Gastrocnemius medialis (tissue), 4 donors: ENCODE measurements at regions not wholly inside any gene's neighbourhood (a gene's known extent, or its start where the extent isn't known, plus 50 kb on each side); places are given as distances from the start of the nearest gene placed in this dataset.

ENCODE experiments used
- ATAC-seq, 2 donors: fragments of 150-250 bp; one replicate each; pipeline ENCODE4 v1.9.1; 2016
- DNase-seq, 2 donors: peaks; one replicate each; pipeline ENCODE4 v3.0.0-alpha.2; 2019
- H3K27ac ChIP-seq, 4 donors: fragments of 200-600 bp; sonication (generic); 1 replicate in 1 of 4; 2 replicates in 3 of 4; pipeline ENCODE4 v1.5.1; 2016 to 2018; ENCODE audit warnings: mild to moderate bottlenecking in 2 of 4, moderate library complexity in 1 of 4
- H3K27me3 ChIP-seq, 3 donors: fragments of 200-600 bp; sonication (generic) in 2 of 3; 1 replicate in 1 of 3; 2 replicates in 2 of 3; pipeline versions ENCODE4 v1.5.1 to v1.6.0; 2016 to 2019; ENCODE audit warnings: mild to moderate bottlenecking in 1 of 3, moderate library complexity in 1 of 3
- H3K36me3 ChIP-seq, 2 donors: fragments of 200-600 bp; sonication (generic) in 1 of 2; one replicate each; pipeline ENCODE4 v1.5.1; 2017 to 2018
- H3K4me1 ChIP-seq, 2 donors: fragments of 200-600 bp; sonication (generic) in 1 of 2; one replicate each; pipeline ENCODE4 v1.5.1; 2016 to 2017; ENCODE audit warnings: mild to moderate bottlenecking in 2 of 2
- H3K4me3 ChIP-seq, 4 donors: fragments of 200-600 bp; sonication (generic) in 3 of 4; 1 replicate in 1 of 4; 2 replicates in 3 of 4; pipeline ENCODE4 v1.5.1; 2016 to 2019; ENCODE audit warnings: mild to moderate bottlenecking in 2 of 4
- H3K9me3 ChIP-seq, 3 donors: fragments of 200-600 bp; sonication (generic) in 2 of 3; 1 replicate in 1 of 3; 2 replicates in 2 of 3; pipeline ENCODE4 v1.5.1; 2016 to 2019
- POLR2A ChIP-seq, 2 donors: fragments of 450-650 bp; IDR thresholded peaks; one replicate each; pipeline ENCODE4 v1.6.1; 2017; ENCODE audit warnings: antibody characterized with exemption in 2 of 2, mild to moderate bottlenecking in 2 of 2, moderate library complexity in 2 of 2
- in situ Hi-C, 4 donors: fragments of 200-750 bp; cut with MboI; loops; one replicate each; pipeline versions ENCODE4 v1.15.0 to v1.8.0; 2017; ENCODE audit warnings: low sequenced_read_pairs in 4 of 4
- intact Hi-C: fragments of 100-400 bp; cut with DNase I; formaldehyde crosslinking; loops from one replicate; pipeline ENCODE4 v1.15.1; 2023; ENCODE audit warnings: low total_unique reads
- TF ChIP-seq, protein P1 (sequence below), 5 experiments: fragments of 450-650 bp in 3 of 5; fragments of 200-600 bp in 2 of 5; sonication (generic) in 2 of 5; IDR thresholded peaks in 4 of 5; conservative IDR thresholded peaks in 1 of 5; 1 replicate in 4 of 5; 2 replicates in 1 of 5; pipeline ENCODE4 v1.5.1; 2016 to 2019; ENCODE audit warnings: antibody characterized with exemption in 5 of 5, mild to moderate bottlenecking in 3 of 5, moderate library complexity in 3 of 5

GRCh38 chr18:78900938-78901909 is 78.4 kb upstream of the SALL3 start:
- intact Hi-C loops (no loop called here), in situ Hi-C loops (no loop called here)
- Histone ChIP-seq H3K27ac (no peak overlapping the region), H3K4me1 (no peaks in the 10 kb centered on the region), H3K27me3 (no peaks in the 10 kb centered on the region), H3K4me3 (no peak overlapping the region), H3K36me3 (no peaks in the 10 kb centered on the region), H3K9me3 (no peaks in the 10 kb centered on the region)
- no peak for TF ChIP-seq POLR2A (IDR thresholded peaks at IDR 0.05)
- TF ChIP-seq, protein P1, sequence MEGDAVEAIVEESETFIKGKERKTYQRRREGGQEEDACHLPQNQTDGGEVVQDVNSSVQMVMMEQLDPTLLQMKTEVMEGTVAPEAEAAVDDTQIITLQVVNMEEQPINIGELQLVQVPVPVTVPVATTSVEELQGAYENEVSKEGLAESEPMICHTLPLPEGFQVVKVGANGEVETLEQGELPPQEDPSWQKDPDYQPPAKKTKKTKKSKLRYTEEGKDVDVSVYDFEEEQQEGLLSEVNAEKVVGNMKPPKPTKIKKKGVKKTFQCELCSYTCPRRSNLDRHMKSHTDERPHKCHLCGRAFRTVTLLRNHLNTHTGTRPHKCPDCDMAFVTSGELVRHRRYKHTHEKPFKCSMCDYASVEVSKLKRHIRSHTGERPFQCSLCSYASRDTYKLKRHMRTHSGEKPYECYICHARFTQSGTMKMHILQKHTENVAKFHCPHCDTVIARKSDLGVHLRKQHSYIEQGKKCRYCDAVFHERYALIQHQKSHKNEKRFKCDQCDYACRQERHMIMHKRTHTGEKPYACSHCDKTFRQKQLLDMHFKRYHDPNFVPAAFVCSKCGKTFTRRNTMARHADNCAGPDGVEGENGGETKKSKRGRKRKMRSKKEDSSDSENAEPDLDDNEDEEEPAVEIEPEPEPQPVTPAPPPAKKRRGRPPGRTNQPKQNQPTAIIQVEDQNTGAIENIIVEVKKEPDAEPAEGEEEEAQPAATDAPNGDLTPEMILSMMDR (IDR thresholded peaks at IDR 0.05 in 4 of 5, conservative IDR thresholded peaks at IDR 0.05 in 1 of 5), result no peak
- no peak for DNase-seq
- ATAC-seq, result no peak

- no peak overlapping the region for H3K4me3 ChIP-seq
- no peak overlapping the region for H3K27ac ChIP-seq
- H3K9me3 ChIP-seq, result no peaks in the 10 kb centered on the region
- no peaks in the 10 kb centered on the region for H3K4me1 ChIP-seq
- in situ Hi-C loops, result no loop called here
- intact Hi-C loops, result no loop called here
- H3K36me3 ChIP-seq, result no peaks in the 10 kb centered on the region
- ATAC-seq, result no peak
- TF ChIP-seq POLR2A (IDR thresholded peaks at IDR 0.05), result no peak
- TF ChIP-seq, protein P1 (IDR thresholded peaks at IDR 0.05 in 4 of 5, conservative IDR thresholded peaks at IDR 0.05 in 1 of 5), result no peak
- no peaks in the 10 kb centered on the region for H3K27me3 ChIP-seq
- DNase-seq, result no peak
Observed at GRCh38 chr18:78901923-78902794, 77.5 kb upstream of the SALL3 start.

DNA sequence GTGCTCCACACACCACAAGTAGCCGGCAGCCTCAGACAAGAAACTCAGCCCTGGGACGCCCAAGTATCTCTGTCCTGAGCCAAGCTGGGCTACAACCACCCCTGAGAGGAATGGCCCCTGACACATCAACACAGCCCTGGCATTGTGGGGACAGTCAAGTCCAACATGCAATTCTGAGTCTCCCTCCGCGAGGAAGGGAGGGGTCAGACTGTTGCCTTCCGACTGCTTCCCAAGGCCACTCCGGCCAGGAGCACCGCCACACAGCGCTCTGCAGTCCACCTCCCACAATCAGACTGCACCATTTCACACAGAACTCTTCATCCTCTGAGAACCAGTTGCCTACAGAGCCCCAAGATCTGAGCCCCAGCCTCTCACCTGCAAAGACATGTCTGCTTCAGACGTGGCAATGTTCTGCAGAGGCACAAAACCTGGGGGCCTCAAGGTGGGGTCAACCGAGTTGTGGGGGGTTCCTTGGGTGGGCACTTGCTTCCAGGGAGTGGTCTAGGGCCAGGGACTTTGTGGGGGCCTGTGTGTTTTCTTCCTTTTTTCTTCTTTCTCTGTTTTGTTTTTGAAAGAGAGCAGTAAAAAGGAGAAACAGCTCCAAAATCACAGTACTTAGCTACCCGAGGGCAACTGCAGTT is 76.7 kb upstream of the SALL3 start:
- no peaks in the 10 kb centered on the region for H3K36me3 ChIP-seq
- no peaks in the 10 kb centered on the region for H3K9me3 ChIP-seq
- H3K27ac ChIP-seq, result no peak overlapping the region
- in situ Hi-C loops (no loop called here), intact Hi-C loops (no loop called here)
- no peak overlapping the region for H3K4me3 ChIP-seq
- H3K4me1 ChIP-seq, result no peaks in the 10 kb centered on the region
- H3K27me3 ChIP-seq, result no peaks in the 10 kb centered on the region
- TF ChIP-seq, protein P1 (IDR thresholded peaks at IDR 0.05 in 4 of 5, conservative IDR thresholded peaks at IDR 0.05 in 1 of 5), result no peak
- TF ChIP-seq POLR2A (IDR thresholded peaks at IDR 0.05), result no peak
- ATAC-seq, result no peak
- no peak for DNase-seq

GRCh38 chr18:78903436-78904178 is 76.0 kb upstream of the SALL3 start:
- H3K36me3 ChIP-seq, result no peaks in the 10 kb centered on the region
- intact Hi-C loops (no loop called here), in situ Hi-C loops (no loop called here)
- H3K4me1 ChIP-seq, result no peaks in the 10 kb centered on the region
- no peak for DNase-seq
- H3K27me3 ChIP-seq, result no peaks in the 10 kb centered on the region
- H3K27ac ChIP-seq, result no peak overlapping the region
- no peaks in the 10 kb centered on the region for H3K9me3 ChIP-seq
- no peak for ATAC-seq
- TF ChIP-seq, protein P1 (IDR thresholded peaks at IDR 0.05 in 4 of 5, conservative IDR thresholded peaks at IDR 0.05 in 1 of 5), result no peak
- H3K4me3 ChIP-seq, result no peak overlapping the region
